Mammary epithelial cell (primary cell): ENCODE measurements at regions not wholly inside any gene's neighbourhood (a gene's known extent, or its start where the extent isn't known, plus 50 kb on each side); places are given as distances from the start of the nearest gene placed in this dataset.

ENCODE experiments used
- CTCF ChIP-seq, 2 donors: IDR thresholded peaks in 1 of 2; conservative IDR thresholded peaks in 1 of 2; 2 replicates each; pipeline ENCODE4 v1.5.1; 2011 to 2012; ENCODE audit warnings: inconsistent platforms in 2 of 2, low read length in 2 of 2, mild to moderate bottlenecking in 2 of 2, control low read depth in 1 of 2, low read depth in 1 of 2; ENCODE audit not compliant: insufficient read depth in 1 of 2; ENCODE audit errors: extremely low read depth in 1 of 2
- EZH2 ChIP-seq: IDR thresholded peaks from 2 replicates; pipeline ENCODE4 v1.6.1; 2012; ENCODE audit warnings: low read length, inconsistent platforms, borderline replicate concordance

GRCh38 chr4:23166919-23167318 is 474.2 kb downstream of the GBA3 start:
- TF ChIP-seq EZH2 (no peak), CTCF (conservative IDR thresholded peaks at IDR 0.05 in 1 of 2, IDR thresholded peaks at IDR 0.05 in 1 of 2; ENCODE audit: extremely low read depth in 1 of 2, insufficient read depth in 1 of 2, low read depth in 1 of 2, low read length in 2 of 2) (no peak)
